Subcutaneous abdominal adipose tissue (tissue), 5 donors: ENCODE measurements at regions not wholly inside any gene's neighbourhood (a gene's known extent, or its start where the extent isn't known, plus 50 kb on each side); places are given as distances from the start of the nearest gene placed in this dataset.
"Not testable (repeated sequence)": the region's sequence is repeated elsewhere in the genome, so short reads cannot be mapped to it uniquely, and the experiment has no call there.

ENCODE experiments used
- H3K27ac ChIP-seq: one replicate; pipeline ENCODE4 v1.7.0; 2013; ENCODE audit warnings: low read depth, mild to moderate bottlenecking, inconsistent platforms, low read length, moderate library complexity
- H3K27me3 ChIP-seq, 5 donors: one replicate each; pipeline ENCODE4 v1.7.0; 2013; ENCODE audit warnings: low read length in 5 of 5, inconsistent platforms in 1 of 5; ENCODE audit not compliant: control insufficient read depth in 5 of 5, insufficient read depth in 4 of 5
- H3K36me3 ChIP-seq, 5 donors: one replicate each; pipeline ENCODE4 v1.7.0; 2013; ENCODE audit warnings: low read length in 5 of 5; ENCODE audit not compliant: control insufficient read depth in 5 of 5, insufficient read depth in 5 of 5
- H3K4me1 ChIP-seq, 5 donors: one replicate each; pipeline ENCODE4 v1.7.0; 2013; ENCODE audit warnings: low read length in 5 of 5, mild to moderate bottlenecking in 3 of 5, moderate library complexity in 1 of 5; ENCODE audit not compliant: control insufficient read depth in 5 of 5, insufficient read depth in 5 of 5
- H3K4me3 ChIP-seq, 5 donors: one replicate each; pipeline ENCODE4 v1.7.0; 2013; ENCODE audit warnings: low read length in 5 of 5, low read depth in 1 of 5
- H3K9ac ChIP-seq, 5 donors: one replicate each; pipeline ENCODE4 v1.7.0; 2013; ENCODE audit warnings: low read length in 5 of 5, mild to moderate bottlenecking in 4 of 5, moderate library complexity in 3 of 5
- H3K9me3 ChIP-seq, 5 donors: one replicate each; pipeline ENCODE4 v1.7.0; 2013; ENCODE audit warnings: low read length in 5 of 5; ENCODE audit not compliant: control insufficient read depth in 5 of 5
- donor health status: healthy.
- donor health status: healthy.
- donor health status: healthy.
- donor health status: healthy.
- donor health status: healthy.

GRCh38 chr19:34871911-34872310 lies 54.8 kb upstream of the ZNF30 start:
- not testable (repeated sequence) for H3K27me3 ChIP-seq, H3K9me3 ChIP-seq, H3K36me3 ChIP-seq, H3K4me1 ChIP-seq, H3K9ac ChIP-seq, H3K4me3 ChIP-seq, H3K27ac ChIP-seq

GRCh38 chr19:34867631-34868030 lies 59.1 kb upstream of the ZNF30 start:
- Histone ChIP-seq H3K27me3 (no peaks in the 10 kb centered on the region), H3K9me3 (peaks cover 0 to 11% (median 3%) of the 10 kb centered on the region in 5 donors)

GRCh38 chr19:34865225-34865624 lies 61.5 kb upstream of the ZNF30 start:
- not testable (repeated sequence) for H3K36me3 ChIP-seq, H3K27ac ChIP-seq, H3K27me3 ChIP-seq, H3K9ac ChIP-seq, H3K4me3 ChIP-seq, H3K4me1 ChIP-seq
- peaks cover 0 to 11% (median 3%) of the 10 kb centered on the region in 5 donors for H3K9me3 ChIP-seq

More at GRCh38 chr19:34867631-34868030, 59.1 kb upstream of the ZNF30 start:
- Histone ChIP-seq H3K4me1 (no peaks in the 10 kb centered on the region), H3K4me3 (no peak overlapping the region), H3K27ac (no peak overlapping the region), H3K36me3 (no peaks in the 10 kb centered on the region), H3K9ac (no peak overlapping the region)

GRCh38 chr19:34859823-34860736 lies 66.6 kb upstream of the ZNF30 start:
- not testable (repeated sequence) for H3K4me1 ChIP-seq, H3K9me3 ChIP-seq, H3K36me3 ChIP-seq, H3K27ac ChIP-seq, H3K9ac ChIP-seq, H3K27me3 ChIP-seq
- peak overlapping the region in 4 of 5 donors; percentile 22 to 57 (median 46) for H3K4me3 ChIP-seq

DNA sequence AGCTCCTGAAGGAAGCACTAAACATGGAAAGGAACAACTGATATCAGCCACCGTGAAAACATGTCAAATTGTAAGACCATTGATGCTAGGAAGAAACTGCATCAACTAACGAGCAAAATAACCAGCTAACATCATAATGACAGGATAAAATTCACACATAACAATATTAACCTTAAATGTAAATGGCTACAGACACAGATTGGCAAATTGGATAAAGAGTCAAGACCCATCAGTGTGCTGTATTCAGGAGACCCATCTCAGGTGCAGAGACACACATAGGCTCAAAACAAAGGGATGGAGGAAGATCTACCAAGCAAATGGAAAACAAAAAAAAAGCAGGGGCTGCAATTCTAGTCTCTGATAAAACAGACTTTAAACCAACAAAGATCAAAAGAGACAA lies 67.4 kb upstream of the ZNF30 start:
- H3K36me3 ChIP-seq, H3K27me3 ChIP-seq, H3K9me3 ChIP-seq, H3K9ac ChIP-seq, H3K4me3 ChIP-seq, H3K4me1 ChIP-seq, H3K27ac ChIP-seq: not testable (repeated sequence)

GRCh38 chr19:34856052-34856451 lies 70.7 kb upstream of the ZNF30 start:
- Histone ChIP-seq H3K27me3 (peaks cover 0 to 9% (median 0%) of the 10 kb centered on the region in 5 donors), H3K4me3 (no peak overlapping the region), H3K9ac (no peak overlapping the region), H3K9me3 (peaks cover 0 to 6% (median 2%) of the 10 kb centered on the region in 5 donors), H3K4me1 (no peaks in the 10 kb centered on the region), H3K27ac (no peak overlapping the region), H3K36me3 (peaks cover 0 to 2% (median 0%) of the 10 kb centered on the region in 5 donors)

DNA sequence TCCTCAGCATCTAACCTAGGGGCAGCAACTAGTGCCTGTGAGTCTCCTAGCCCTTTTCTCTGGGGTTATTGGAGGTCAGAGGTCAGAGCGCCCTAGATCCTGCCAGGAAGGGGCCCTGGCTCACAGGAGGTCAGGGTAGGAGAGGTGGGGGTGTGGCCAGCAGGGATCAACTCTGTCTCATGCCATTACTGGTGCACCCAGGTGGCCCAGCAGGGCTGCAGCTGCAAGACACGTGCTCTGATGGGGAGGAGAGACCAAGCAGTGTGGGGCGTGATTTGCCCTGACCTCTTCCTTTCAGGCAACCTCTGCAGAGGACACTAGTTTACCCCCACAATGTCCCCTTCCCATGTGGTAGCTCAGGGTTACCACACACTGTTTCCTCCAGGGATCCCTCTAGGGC lies 73.3 kb upstream of the ZNF30 start:
- H3K9me3 ChIP-seq = peaks cover 0 to 6% (median 2%) of the 10 kb centered on the region in 5 donors
- no peak overlapping the region for H3K27ac ChIP-seq
- H3K9ac ChIP-seq = no peak overlapping the region
- H3K27me3 ChIP-seq = peaks cover 0 to 9% (median 0%) of the 10 kb centered on the region in 5 donors
- H3K4me3 ChIP-seq = no peak overlapping the region
- peaks cover 0 to 2% (median 0%) of the 10 kb centered on the region in 5 donors for H3K36me3 ChIP-seq
- H3K4me1 ChIP-seq = no peaks in the 10 kb centered on the region

DNA sequence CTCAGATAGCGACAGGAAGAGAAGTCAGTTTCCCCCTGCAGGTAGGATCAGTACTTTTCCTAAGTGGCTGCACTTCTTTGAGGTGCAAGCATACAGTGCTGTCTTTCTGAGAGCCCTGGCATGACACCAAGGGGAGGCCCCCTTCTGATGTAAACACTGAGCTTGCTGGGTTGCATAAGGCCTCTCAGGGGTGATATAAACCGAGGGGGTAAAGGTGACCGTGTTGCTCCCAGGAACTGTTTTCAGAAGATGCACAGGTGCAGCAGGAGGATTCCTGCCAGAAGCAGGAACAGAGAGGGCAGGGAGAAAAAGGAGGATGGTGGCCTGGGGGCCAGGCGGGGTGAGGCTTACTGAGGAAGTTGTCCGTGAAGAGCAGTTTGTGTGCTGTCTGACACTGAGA lies 74.0 kb upstream of the ZNF30 start:
- Histone ChIP-seq H3K9me3 (peaks cover 0 to 6% (median 2%) of the 10 kb centered on the region in 5 donors), H3K27me3 (peaks cover 0 to 9% (median 0%) of the 10 kb centered on the region in 5 donors), H3K36me3 (peaks cover 0 to 2% (median 0%) of the 10 kb centered on the region in 5 donors), H3K4me1 (no peaks in the 10 kb centered on the region), H3K9ac (no peak overlapping the region), H3K27ac (no peak overlapping the region), H3K4me3 (no peak overlapping the region)

DNA sequence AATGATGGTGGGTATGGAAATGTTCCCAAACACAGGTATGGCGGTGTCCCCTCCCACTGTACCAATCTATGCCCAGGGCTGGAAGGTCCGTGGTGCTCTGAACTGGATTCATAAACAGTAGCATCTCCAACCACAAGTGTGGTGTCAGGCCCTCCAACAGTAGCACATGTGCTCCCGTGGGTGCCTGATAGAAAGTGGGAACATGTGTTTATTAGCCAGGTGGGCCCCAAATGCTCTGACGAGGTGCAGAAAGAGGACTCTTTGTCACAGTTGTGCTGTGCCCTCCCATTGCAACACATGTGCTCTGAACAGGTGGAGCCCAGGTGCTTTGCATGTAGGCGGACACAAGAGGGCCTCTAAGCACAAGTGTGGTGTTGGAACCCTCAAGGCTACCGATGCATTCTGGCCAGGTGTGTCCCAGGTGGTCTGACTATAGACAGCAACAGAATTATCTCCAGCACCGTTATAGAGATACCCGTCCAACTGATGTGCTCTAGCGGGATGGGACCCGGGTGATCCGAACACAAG lies 75.4 kb upstream of the ZNF30 start:
- Histone ChIP-seq H3K4me3 (no peak overlapping the region), H3K9me3 (peaks cover 0 to 4% (median 0%) of the 10 kb centered on the region in 5 donors), H3K4me1 (no peaks in the 10 kb centered on the region), H3K27me3 (peaks cover 0 to 9% (median 0%) of the 10 kb centered on the region in 5 donors), H3K36me3 (peaks cover 0 to 2% (median 0%) of the 10 kb centered on the region in 5 donors), H3K9ac (no peak overlapping the region), H3K27ac (no peak overlapping the region)

- peaks cover 0 to 3% (median 0%) of the 10 kb centered on the region in 5 donors for H3K27me3 ChIP-seq
- H3K4me1 ChIP-seq = no peaks in the 10 kb centered on the region
These were observed 74.4 kb upstream of the ZNF599 start for GRCh38 chr19:34847393-34847792.

More at GRCh38 chr19:34847393-34847792, 74.4 kb upstream of the ZNF599 start:
- Histone ChIP-seq H3K4me3 (no peak overlapping the region), H3K9me3 (peaks cover 0 to 4% (median 0%) of the 10 kb centered on the region in 5 donors), H3K27ac (no peak overlapping the region), H3K9ac (no peak overlapping the region), H3K36me3 (peaks cover 0 to 2% (median 0%) of the 10 kb centered on the region in 5 donors)
